ENCODE measurements at regions not wholly inside any gene's neighbourhood (a gene's known extent, or its start where the extent isn't known, plus 50 kb on each side); places are given as distances from the start of the nearest gene placed in this dataset.

DNA sequence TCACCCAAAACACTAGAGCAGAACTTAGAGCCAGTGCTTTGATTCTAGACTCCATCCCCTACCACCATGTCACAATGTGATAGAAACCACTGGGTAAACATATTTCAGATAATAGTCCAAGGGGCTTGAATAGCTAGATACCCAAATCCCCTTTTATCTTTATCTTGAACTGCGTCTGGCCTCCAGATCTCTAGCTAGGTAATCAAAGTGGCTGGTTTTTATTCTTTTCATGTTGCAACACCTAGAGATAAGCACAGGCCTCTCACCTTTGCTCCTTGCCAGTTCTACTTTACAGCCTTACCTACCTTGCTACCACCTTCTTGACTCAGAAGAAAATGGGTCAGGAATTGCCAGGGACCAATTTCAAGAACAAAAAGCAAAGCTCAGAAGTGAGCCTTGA is 171.2 kb downstream of the C1D start:
- no peak for TF ChIP-seq ZFP30 (CRISPR knock-in tag; IDR thresholded peaks at IDR 0.05)
- no peak for TF ChIP-seq ZNF565 (CRISPR knock-in tag; conservative IDR thresholded peaks at IDR 0.05; ENCODE audit: low read depth)
- TF ChIP-seq, protein P1, sequence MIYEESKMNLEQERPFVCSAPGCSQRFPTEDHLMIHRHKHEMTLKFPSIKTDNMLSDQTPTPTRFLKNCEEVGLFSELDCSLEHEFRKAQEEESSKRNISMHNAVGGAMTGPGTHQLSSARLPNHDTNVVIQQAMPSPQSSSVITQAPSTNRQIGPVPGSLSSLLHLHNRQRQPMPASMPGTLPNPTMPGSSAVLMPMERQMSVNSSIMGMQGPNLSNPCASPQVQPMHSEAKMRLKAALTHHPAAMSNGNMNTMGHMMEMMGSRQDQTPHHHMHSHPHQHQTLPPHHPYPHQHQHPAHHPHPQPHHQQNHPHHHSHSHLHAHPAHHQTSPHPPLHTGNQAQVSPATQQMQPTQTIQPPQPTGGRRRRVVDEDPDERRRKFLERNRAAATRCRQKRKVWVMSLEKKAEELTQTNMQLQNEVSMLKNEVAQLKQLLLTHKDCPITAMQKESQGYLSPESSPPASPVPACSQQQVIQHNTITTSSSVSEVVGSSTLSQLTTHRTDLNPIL (CRISPR knock-in tag; IDR thresholded peaks at IDR 0.05; ENCODE audit: low read depth): no peak
- no peak for TF ChIP-seq ESRRG (CRISPR knock-in tag; IDR thresholded peaks at IDR 0.05)
- TF ChIP-seq, protein P2, sequence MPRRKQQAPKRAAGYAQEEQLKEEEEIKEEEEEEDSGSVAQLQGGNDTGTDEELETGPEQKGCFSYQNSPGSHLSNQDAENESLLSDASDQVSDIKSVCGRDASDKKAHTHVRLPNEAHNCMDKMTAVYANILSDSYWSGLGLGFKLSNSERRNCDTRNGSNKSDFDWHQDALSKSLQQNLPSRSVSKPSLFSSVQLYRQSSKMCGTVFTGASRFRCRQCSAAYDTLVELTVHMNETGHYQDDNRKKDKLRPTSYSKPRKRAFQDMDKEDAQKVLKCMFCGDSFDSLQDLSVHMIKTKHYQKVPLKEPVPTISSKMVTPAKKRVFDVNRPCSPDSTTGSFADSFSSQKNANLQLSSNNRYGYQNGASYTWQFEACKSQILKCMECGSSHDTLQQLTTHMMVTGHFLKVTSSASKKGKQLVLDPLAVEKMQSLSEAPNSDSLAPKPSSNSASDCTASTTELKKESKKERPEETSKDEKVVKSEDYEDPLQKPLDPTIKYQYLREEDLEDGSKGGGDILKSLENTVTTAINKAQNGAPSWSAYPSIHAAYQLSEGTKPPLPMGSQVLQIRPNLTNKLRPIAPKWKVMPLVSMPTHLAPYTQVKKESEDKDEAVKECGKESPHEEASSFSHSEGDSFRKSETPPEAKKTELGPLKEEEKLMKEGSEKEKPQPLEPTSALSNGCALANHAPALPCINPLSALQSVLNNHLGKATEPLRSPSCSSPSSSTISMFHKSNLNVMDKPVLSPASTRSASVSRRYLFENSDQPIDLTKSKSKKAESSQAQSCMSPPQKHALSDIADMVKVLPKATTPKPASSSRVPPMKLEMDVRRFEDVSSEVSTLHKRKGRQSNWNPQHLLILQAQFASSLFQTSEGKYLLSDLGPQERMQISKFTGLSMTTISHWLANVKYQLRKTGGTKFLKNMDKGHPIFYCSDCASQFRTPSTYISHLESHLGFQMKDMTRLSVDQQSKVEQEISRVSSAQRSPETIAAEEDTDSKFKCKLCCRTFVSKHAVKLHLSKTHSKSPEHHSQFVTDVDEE (CRISPR knock-in tag; IDR thresholded peaks at IDR 0.05): no peak
- no peak for TF ChIP-seq CSDC2 (CRISPR knock-in tag; IDR thresholded peaks at IDR 0.05)
- TF ChIP-seq, protein P3, sequence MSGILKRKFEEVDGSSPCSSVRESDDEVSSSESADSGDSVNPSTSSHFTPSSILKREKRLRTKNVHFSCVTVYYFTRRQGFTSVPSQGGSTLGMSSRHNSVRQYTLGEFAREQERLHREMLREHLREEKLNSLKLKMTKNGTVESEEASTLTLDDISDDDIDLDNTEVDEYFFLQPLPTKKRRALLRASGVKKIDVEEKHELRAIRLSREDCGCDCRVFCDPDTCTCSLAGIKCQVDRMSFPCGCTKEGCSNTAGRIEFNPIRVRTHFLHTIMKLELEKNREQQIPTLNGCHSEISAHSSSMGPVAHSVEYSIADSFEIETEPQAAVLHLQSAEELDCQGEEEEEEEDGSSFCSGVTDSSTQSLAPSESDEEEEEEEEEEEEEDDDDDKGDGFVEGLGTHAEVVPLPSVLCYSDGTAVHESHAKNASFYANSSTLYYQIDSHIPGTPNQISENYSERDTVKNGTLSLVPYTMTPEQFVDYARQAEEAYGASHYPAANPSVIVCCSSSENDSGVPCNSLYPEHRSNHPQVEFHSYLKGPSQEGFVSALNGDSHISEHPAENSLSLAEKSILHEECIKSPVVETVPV (CRISPR knock-in tag; IDR thresholded peaks at IDR 0.05): no peak
- TF ChIP-seq ZC3H10 (CRISPR knock-in tag; IDR thresholded peaks at IDR 0.05): no peak
- TF ChIP-seq ZFP3 (CRISPR knock-in tag; IDR thresholded peaks at IDR 0.05): no peak
- TF ChIP-seq, protein P4, sequence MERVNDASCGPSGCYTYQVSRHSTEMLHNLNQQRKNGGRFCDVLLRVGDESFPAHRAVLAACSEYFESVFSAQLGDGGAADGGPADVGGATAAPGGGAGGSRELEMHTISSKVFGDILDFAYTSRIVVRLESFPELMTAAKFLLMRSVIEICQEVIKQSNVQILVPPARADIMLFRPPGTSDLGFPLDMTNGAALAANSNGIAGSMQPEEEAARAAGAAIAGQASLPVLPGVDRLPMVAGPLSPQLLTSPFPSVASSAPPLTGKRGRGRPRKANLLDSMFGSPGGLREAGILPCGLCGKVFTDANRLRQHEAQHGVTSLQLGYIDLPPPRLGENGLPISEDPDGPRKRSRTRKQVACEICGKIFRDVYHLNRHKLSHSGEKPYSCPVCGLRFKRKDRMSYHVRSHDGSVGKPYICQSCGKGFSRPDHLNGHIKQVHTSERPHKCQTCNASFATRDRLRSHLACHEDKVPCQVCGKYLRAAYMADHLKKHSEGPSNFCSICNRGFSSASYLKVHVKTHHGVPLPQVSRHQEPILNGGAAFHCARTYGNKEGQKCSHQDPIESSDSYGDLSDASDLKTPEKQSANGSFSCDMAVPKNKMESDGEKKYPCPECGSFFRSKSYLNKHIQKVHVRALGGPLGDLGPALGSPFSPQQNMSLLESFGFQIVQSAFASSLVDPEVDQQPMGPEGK (CRISPR knock-in tag; IDR thresholded peaks at IDR 0.05; ENCODE audit: borderline replicate concordance): no peak
- TF ChIP-seq ARNTL (CRISPR knock-in tag; IDR thresholded peaks at IDR 0.05; ENCODE audit: borderline replicate concordance, low read depth): no peak
